AG04449 (cell line): ENCODE measurements at regions not wholly inside any gene's neighbourhood (a gene's known extent, or its start where the extent isn't known, plus 50 kb on each side); places are given as distances from the start of the nearest gene placed in this dataset.

ENCODE experiments used
- CTCF ChIA-PET: fragments of 350-600 bp; formaldehyde crosslinking; extraction: SDS; loops from one replicate; lab custom pipeline; 2021; ENCODE audit warnings: antibody characterized with exemption; lab: Yijun Ruan, JAX
- POLR2A ChIA-PET: fragments of 400-600, 350-600 bp; formaldehyde crosslinking; extraction: SDS; loops from one replicate; lab custom pipeline; 2020; ENCODE audit warnings: antibody characterized with exemption, inconsistent platforms; lab: Yijun Ruan, JAX
- DNase-seq: peaks from one replicate; pipeline ENCODE4 v3.0.0-alpha.2; 2010; ENCODE audit warnings: low read depth, low spot score
- H3K4me3 ChIP-seq: 2 replicates; pipeline ENCODE4 v1.5.1; 2011; ENCODE audit warnings: low read depth, mild to moderate bottlenecking, control low read depth, low read length
- TF ChIP-seq, protein P1 (sequence below): IDR thresholded peaks from one replicate; pipeline ENCODE4 v1.5.1; 2011; ENCODE audit warnings: mild to moderate bottlenecking, moderate library complexity, low read length, control low read depth, inconsistent platforms; ENCODE audit not compliant: insufficient read depth; ENCODE audit errors: missing control alignments

DNA sequence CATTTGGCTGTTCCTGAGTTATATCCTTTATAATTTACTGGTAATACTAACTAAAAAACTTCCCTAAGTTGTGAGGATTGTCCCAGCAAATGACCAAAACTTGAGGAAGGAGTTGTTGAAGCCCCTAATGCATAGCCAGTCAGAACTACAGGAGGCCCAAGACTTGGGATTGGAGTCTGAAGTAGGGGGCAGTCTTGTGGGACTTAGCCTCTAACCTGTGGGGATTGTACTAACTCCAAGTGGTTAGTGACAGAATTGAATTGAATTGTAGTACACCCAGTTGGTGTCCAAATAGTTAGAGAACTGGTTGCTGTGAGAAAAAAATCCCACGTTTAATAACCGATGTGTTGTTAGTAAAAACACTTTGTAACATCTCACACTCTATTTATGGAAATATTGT is 1506.3 kb downstream of the ADGRL3 start:
- CTCF ChIA-PET = no interaction called here

DNA sequence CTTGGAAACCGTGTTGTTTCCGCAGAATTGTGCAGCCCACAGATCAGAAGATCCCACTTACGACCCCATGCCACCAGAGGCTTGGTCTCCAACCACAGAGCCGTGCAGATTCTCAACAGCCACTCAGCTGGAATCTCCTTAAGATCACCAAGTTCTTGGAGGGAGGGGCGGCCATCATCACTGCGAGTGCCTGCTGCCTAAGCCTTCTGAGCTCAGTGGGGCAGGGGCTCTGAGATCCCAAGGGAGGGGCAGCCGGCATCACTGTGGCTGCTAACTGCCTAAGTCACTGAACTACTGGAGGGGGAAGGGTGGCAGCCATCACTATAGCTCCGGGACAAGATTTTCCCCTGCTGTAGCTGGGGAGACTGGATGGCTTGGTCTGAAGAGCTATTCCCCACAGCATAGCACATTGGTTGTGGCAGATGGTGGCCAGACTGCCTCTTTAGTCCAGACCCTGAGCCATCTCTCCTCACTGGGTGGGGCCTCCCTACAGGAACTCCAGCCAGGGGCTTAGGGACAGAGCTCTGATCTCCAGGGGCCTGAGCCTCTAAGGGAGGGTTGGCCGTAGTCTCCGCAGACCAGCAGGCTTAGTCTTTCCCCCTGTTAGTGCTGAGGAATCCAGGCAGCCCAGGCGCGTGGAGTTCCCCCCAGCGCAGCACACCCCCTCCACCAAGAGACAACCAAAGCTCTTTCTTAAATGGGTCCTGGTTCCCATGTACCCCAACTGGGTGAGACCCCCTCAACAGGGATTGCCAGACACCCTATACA is 1483.9 kb downstream of the ADGRL3 start:
- no peak for DNase-seq
- H3K4me3 ChIP-seq = no peak overlapping the region
- ChIA-PET CTCF (no interaction called here), POLR2A (no interaction called here)
- TF ChIP-seq, protein P1, sequence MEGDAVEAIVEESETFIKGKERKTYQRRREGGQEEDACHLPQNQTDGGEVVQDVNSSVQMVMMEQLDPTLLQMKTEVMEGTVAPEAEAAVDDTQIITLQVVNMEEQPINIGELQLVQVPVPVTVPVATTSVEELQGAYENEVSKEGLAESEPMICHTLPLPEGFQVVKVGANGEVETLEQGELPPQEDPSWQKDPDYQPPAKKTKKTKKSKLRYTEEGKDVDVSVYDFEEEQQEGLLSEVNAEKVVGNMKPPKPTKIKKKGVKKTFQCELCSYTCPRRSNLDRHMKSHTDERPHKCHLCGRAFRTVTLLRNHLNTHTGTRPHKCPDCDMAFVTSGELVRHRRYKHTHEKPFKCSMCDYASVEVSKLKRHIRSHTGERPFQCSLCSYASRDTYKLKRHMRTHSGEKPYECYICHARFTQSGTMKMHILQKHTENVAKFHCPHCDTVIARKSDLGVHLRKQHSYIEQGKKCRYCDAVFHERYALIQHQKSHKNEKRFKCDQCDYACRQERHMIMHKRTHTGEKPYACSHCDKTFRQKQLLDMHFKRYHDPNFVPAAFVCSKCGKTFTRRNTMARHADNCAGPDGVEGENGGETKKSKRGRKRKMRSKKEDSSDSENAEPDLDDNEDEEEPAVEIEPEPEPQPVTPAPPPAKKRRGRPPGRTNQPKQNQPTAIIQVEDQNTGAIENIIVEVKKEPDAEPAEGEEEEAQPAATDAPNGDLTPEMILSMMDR = no peak

More for the DNA sequence above, 1506.3 kb downstream of the ADGRL3 start:
- POLR2A ChIA-PET = no interaction called here
- H3K4me3 ChIP-seq = no peak overlapping the region
- TF ChIP-seq, protein P1 = no peak
- no peak for DNase-seq

DNA sequence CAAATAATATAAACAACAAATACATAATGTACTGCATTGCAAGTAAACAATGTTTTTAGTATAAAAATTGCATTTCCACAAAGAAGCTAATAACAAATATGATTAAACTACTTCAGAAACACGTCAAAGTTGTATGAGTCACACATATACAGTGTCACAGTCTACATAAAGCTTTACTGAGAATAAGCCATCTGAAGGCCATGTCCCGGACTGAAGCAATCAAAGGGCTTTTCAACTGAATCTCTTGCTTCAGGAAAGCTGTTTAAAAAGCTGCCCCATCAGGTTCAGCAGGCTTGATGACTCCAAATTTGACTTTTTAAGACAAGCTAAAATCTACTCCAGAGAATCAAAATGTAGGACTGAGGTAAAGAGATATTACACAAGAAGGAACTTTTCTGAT is 1476.8 kb downstream of the ADGRL3 start:
- no peak overlapping the region for H3K4me3 ChIP-seq
- TF ChIP-seq, protein P1 = no peak
- POLR2A ChIA-PET = no interaction called here
- no peak for DNase-seq
- CTCF ChIA-PET = no interaction called here

DNA sequence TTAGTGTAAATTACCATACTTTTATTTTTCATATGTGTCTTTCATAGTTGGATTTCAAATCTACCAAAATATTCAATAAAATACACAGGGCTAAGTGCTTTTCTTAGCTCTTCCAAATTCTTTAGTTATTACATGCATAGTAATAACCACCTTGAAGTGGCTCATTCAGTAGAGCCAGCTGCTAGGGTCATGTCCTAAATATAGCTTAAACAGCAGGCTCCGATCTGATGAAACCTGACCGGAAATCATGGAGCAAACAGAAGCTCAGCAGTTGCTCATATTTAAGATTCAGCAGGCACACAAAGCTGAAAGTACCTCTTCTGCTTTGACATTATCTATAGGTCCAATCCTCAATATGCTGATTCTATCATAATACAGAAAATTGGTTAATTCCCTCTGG is 1470.4 kb downstream of the ADGRL3 start:
- TF ChIP-seq, protein P1 = no peak
- H3K4me3 ChIP-seq = no peak overlapping the region
- ChIA-PET CTCF (no interaction called here), POLR2A (no interaction called here)
- DNase-seq = no peak

DNA sequence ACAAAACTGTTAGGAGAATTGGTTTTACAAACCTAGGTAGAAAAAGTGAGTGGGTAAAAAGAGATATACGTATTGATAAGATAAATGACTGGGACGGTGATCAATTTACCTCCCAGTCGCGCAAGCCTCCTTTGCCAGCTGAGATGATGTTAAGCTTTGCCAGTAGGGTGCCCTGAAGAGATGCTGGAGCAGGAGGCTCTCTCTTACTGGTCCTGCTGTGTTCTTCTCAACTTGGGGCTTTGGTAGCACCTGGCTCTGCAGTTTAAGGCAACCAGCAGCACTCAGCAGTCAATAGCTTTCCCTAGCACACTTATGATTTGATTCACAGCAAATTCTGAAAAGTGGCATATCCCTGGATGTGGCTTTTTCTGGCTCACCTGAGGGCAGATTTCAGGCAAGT is 1461.7 kb downstream of the ADGRL3 start:
- TF ChIP-seq, protein P1 = no peak
- H3K4me3 ChIP-seq = no peak overlapping the region
- DNase-seq = no peak
- POLR2A ChIA-PET = no interaction called here
- CTCF ChIA-PET = no interaction called here

DNA sequence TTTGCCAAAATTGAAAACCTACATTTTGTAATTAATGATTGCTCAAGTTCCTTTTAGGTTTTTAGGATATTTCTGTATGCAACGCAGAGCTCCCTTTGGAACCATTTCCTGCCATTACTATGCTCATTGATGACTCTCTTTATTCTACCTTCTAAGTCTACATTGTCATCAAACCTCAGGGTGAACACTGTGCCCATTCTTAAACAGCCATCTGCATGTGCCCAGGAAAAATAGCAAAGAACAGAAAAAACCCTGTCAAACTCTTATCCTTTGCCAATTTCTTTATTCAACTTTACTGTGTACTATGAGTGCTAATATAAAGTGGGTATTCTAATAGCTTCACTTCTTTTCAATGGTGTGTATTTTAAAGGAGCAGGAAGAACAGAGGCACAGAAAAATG is 1455.9 kb downstream of the ADGRL3 start:
- TF ChIP-seq, protein P1 = no peak
- no peak for DNase-seq
- ChIA-PET POLR2A (no interaction called here), CTCF (no interaction called here)
- H3K4me3 ChIP-seq = no peak overlapping the region
